GM23338 (cell line): ENCODE measurements at regions not wholly inside any gene's neighbourhood (a gene's known extent, or its start where the extent isn't known, plus 50 kb on each side); places are given as distances from the start of the nearest gene placed in this dataset.

Experiments
- ATAC-seq: fragments of 200-7000 bp; cut with Tn5 transposase; 3 replicates; pipeline ENCODE4 v1.9.1; 2020
- DNase-seq: peaks from one replicate; pipeline ENCODE4 v3.0.0-alpha.2; 2015; ENCODE audit warnings: low spot score
- H2AFZ ChIP-seq: fragments of 200-600 bp; sonication (generic); 2 replicates; pipeline ENCODE4 v1.8.0; 2016; ENCODE audit warnings: antibody characterized with exemption, mild to moderate bottlenecking, moderate library complexity
- H3F3A ChIP-seq: fragments of 200-600 bp; sonication (generic); replicated peaks from 2 replicates; pipeline ENCODE4 v1.8.0; 2017; ENCODE audit warnings: antibody characterized with exemption, mixed run types, low read depth
- H3K27ac ChIP-seq: fragments of 200-600 bp; sonication (generic); 2 replicates; pipeline ENCODE4 v1.6.1; 2016; ENCODE audit warnings: low read depth
- H3K27me3 ChIP-seq: fragments of 200-600 bp; sonication (generic); 2 replicates; pipeline ENCODE4 v1.8.0; 2016; ENCODE audit warnings: mild to moderate bottlenecking, mixed run types, moderate library complexity; ENCODE audit not compliant: insufficient read depth
- H3K36me3 ChIP-seq: fragments of 200-600 bp; sonication (generic); 2 replicates; pipeline ENCODE4 v1.8.0; 2016; ENCODE audit warnings: mild to moderate bottlenecking; ENCODE audit not compliant: insufficient read depth
- H3K4me1 ChIP-seq: fragments of 200-600 bp; sonication (generic); 2 replicates; pipeline ENCODE4 v1.8.0; 2016; ENCODE audit warnings: mild to moderate bottlenecking, moderate library complexity; ENCODE audit not compliant: insufficient read depth
- H3K4me2 ChIP-seq: fragments of 200-600 bp; sonication (generic); 2 replicates; pipeline ENCODE4 v1.7.1; 2017; ENCODE audit warnings: mixed run types
- H3K4me3 ChIP-seq: fragments of 200-600 bp; sonication (generic); 2 replicates; pipeline ENCODE4 v1.6.1; 2016; ENCODE audit warnings: mixed run types
- H3K79me2 ChIP-seq: fragments of 200-600 bp; sonication (generic); replicated peaks from 2 replicates; pipeline ENCODE4 v1.8.0; 2017; ENCODE audit warnings: mild to moderate bottlenecking; ENCODE audit not compliant: insufficient read depth
- H3K9me2 ChIP-seq: fragments of 200-600 bp; sonication (generic); 2 replicates; pipeline ENCODE4 v1.8.0; 2017; ENCODE audit not compliant: insufficient read depth
- H4K20me1 ChIP-seq: fragments of 200-600 bp; sonication (generic); replicated peaks from 2 replicates; pipeline ENCODE4 v1.8.0; 2017; ENCODE audit warnings: mild to moderate bottlenecking; ENCODE audit not compliant: insufficient read depth
- H3K27ac Mint-ChIP-seq: 2 replicates; pipeline ENCODE4 v1.8.0; 2020; ENCODE audit warnings: inconsistent platforms, mild to moderate bottlenecking, moderate library complexity, mixed read lengths
- H3K27me3 Mint-ChIP-seq: 3 replicates; pipeline ENCODE4 v1.8.0; 2022; ENCODE audit warnings: low read depth, mild to moderate bottlenecking, moderate library complexity, mixed read lengths, inconsistent platforms; ENCODE audit not compliant: insufficient read depth, poor library complexity
- H3K36me3 Mint-ChIP-seq: 3 replicates; pipeline ENCODE4 v1.8.0; 2021; ENCODE audit warnings: low read depth, mild to moderate bottlenecking, inconsistent platforms, moderate library complexity, mixed read lengths
- H3K4me1 Mint-ChIP-seq: 3 replicates; pipeline ENCODE4 v1.8.0; 2020; ENCODE audit warnings: mild to moderate bottlenecking, inconsistent platforms, mixed read lengths
- H3K4me3 Mint-ChIP-seq: 3 replicates; pipeline ENCODE4 v1.8.0; 2021; ENCODE audit warnings: moderate library complexity, mild to moderate bottlenecking, inconsistent platforms, mixed read lengths
- H3K9me3 Mint-ChIP-seq: 3 replicates; pipeline ENCODE4 v1.8.0; 2020; ENCODE audit warnings: moderate library complexity, mild to moderate bottlenecking, inconsistent platforms, mixed read lengths
- EZH2 ChIP-seq: fragments of 200-600 bp; sonication (generic); IDR thresholded peaks from one replicate; pipeline ENCODE4 v1.8.0; 2017; ENCODE audit warnings: antibody characterized with exemption, mild to moderate bottlenecking, low read depth; ENCODE audit not compliant: unreplicated experiment
- EZH2phosphoT487 ChIP-seq: fragments of 200-600 bp; sonication (generic); IDR thresholded peaks from one replicate; pipeline ENCODE4 v1.8.1; 2018; ENCODE audit warnings: antibody characterized with exemption; ENCODE audit not compliant: unreplicated experiment
- JUNB ChIP-seq: IDR thresholded peaks from one replicate; pipeline ENCODE4 v1.6.1; 2016; ENCODE audit warnings: antibody characterized with exemption; ENCODE audit not compliant: unreplicated experiment
- POLR2AphosphoS5 ChIP-seq: IDR thresholded peaks from 2 replicates; pipeline ENCODE4 v1.6.1; 2016; ENCODE audit warnings: antibody characterized with exemption, low read depth
- STAT1 ChIP-seq: IDR thresholded peaks from one replicate; pipeline ENCODE4 v1.6.1; 2016; ENCODE audit warnings: antibody characterized with exemption; ENCODE audit not compliant: unreplicated experiment
- ZNF114 ChIP-seq: fragments of 250-450 bp; sonication (Bioruptor Pico); IDR thresholded peaks from 2 replicates; pipeline ENCODE4 v1.5.0; 2020; ENCODE audit warnings: mild to moderate bottlenecking, moderate library complexity
- TF ChIP-seq, protein P1 (sequence below): fragments of 250-450 bp; sonication (Bioruptor Pico); IDR thresholded peaks from 2 replicates; pipeline ENCODE4 v1.5.0; 2020; ENCODE audit warnings: mild to moderate bottlenecking, moderate library complexity
- TF ChIP-seq, protein P2 (sequence below): IDR thresholded peaks from one replicate; pipeline ENCODE4 v1.6.1; 2018; ENCODE audit warnings: antibody characterized with exemption; ENCODE audit not compliant: unreplicated experiment
- TF ChIP-seq, protein P3 (sequence below): IDR thresholded peaks from 2 replicates; pipeline ENCODE4 v1.6.1; 2016; ENCODE audit warnings: antibody characterized with exemption
- TF ChIP-seq, protein P4 (sequence below), 2 experiments: fragments of 200-600 bp in 1 of 2; sonication (generic) in 1 of 2; conservative IDR thresholded peaks; 2 replicates each; pipeline versions ENCODE4 v1.5.1 to v1.6.1; 2016 to 2017; ENCODE audit warnings: antibody characterized with exemption in 2 of 2, low read depth in 2 of 2, mild to moderate bottlenecking in 2 of 2, moderate library complexity in 1 of 2

DNA sequence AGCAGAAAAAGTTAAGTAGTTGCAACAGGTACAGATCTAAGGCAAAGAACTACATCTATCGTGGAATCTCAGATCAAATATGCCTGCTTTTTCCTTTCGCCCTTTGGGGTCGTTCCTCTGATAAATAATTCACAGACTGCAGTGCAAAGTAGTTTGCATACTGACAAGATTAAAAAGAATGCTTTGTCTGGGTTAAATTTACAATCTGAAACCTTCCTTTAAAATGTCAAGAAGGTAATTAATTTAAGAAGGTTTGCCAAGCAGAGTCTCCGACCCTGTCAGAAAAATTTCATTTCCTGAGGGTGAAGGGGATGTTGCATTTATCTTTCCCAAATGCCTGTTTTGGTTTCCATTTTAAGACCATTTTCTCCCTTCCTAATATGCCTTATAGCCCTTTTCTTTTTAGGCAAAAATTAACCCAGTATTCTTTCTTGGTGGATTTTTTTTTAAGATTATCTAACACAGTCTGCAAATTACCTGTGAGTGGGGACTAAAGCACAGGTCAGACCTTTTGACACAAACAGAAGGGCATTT is 406.9 kb downstream of the LRIG3 start:
- Mint-ChIP-seq H3K27ac (no peak overlapping the region), H3K4me1 (peaks cover 9% of the 10 kb centered on the region; the same call in 2 of the 3 replicates), H3K9me3 (peaks cover 27% of the 10 kb centered on the region), H3K36me3 (peaks cover 15% of the 10 kb centered on the region), H3K4me3 (no peak overlapping the region), H3K27me3 (peaks cover 1% of the 10 kb centered on the region)
- Histone ChIP-seq H2AFZ (no peak overlapping the region), H4K20me1 (no peaks in the 10 kb centered on the region), H3K4me2 (no peak overlapping the region), H3K4me3 (no peak overlapping the region), H3F3A (no peaks in the 10 kb centered on the region), H3K27ac (no peak overlapping the region), H3K79me2 (no peaks in the 10 kb centered on the region), H3K9me2 (peaks cover 8% of the 10 kb centered on the region; the same call in 1 of the 2 replicates), H3K36me3 (peaks cover 7% of the 10 kb centered on the region; the same call in 1 of the 2 replicates), H3K4me1 (peaks cover 4% of the 10 kb centered on the region; the same call in 1 of the 2 replicates), H3K27me3 (no peaks in the 10 kb centered on the region)
- ATAC-seq (no peak), DNase-seq (no peak)
- TF ChIP-seq, protein P1, sequence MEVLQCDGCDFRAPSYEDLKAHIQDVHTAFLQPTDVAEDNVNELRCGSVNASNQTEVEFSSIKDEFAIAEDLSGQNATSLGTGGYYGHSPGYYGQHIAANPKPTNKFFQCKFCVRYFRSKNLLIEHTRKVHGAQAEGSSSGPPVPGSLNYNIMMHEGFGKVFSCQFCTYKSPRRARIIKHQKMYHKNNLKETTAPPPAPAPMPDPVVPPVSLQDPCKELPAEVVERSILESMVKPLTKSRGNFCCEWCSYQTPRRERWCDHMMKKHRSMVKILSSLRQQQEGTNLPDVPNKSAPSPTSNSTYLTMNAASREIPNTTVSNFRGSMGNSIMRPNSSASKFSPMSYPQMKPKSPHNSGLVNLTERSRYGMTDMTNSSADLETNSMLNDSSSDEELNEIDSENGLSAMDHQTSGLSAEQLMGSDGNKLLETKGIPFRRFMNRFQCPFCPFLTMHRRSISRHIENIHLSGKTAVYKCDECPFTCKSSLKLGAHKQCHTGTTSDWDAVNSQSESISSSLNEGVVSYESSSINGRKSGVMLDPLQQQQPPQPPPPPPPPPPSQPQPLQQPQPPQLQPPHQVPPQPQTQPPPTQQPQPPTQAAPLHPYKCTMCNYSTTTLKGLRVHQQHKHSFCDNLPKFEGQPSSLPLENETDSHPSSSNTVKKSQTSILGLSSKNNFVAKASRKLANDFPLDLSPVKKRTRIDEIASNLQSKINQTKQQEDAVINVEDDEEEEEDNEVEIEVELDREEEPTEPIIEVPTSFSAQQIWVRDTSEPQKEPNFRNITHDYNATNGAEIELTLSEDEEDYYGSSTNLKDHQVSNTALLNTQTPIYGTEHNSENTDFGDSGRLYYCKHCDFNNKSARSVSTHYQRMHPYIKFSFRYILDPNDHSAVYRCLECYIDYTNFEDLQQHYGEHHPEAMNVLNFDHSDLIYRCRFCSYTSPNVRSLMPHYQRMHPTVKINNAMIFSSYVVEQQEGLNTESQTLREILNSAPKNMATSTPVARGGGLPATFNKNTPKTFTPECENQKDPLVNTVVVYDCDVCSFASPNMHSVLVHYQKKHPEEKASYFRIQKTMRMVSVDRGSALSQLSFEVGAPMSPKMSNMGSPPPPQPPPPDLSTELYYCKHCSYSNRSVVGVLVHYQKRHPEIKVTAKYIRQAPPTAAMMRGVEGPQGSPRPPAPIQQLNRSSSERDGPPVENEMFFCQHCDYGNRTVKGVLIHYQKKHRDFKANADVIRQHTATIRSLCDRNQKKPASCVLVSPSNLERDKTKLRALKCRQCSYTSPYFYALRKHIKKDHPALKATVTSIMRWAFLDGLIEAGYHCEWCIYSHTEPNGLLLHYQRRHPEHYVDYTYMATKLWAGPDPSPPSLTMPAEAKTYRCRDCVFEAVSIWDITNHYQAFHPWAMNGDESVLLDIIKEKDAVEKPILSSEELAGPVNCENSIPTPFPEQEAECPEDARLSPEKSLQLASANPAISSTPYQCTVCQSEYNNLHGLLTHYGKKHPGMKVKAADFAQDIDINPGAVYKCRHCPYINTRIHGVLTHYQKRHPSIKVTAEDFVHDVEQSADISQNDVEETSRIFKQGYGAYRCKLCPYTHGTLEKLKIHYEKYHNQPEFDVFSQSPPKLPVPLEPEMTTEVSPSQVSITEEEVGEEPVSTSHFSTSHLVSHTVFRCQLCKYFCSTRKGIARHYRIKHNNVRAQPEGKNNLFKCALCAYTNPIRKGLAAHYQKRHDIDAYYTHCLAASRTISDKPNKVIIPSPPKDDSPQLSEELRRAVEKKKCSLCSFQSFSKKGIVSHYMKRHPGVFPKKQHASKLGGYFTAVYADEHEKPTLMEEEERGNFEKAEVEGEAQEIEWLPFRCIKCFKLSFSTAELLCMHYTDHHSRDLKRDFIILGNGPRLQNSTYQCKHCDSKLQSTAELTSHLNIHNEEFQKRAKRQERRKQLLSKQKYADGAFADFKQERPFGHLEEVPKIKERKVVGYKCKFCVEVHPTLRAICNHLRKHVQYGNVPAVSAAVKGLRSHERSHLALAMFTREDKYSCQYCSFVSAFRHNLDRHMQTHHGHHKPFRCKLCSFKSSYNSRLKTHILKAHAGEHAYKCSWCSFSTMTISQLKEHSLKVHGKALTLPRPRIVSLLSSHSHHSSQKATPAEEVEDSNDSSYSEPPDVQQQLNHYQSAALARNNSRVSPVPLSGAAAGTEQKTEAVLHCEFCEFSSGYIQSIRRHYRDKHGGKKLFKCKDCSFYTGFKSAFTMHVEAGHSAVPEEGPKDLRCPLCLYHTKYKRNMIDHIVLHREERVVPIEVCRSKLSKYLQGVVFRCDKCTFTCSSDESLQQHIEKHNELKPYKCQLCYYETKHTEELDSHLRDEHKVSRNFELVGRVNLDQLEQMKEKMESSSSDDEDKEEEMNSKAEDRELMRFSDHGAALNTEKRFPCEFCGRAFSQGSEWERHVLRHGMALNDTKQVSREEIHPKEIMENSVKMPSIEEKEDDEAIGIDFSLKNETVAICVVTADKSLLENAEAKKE (CRISPR knock-in tag), result no peak
- TF ChIP-seq, protein P2, sequence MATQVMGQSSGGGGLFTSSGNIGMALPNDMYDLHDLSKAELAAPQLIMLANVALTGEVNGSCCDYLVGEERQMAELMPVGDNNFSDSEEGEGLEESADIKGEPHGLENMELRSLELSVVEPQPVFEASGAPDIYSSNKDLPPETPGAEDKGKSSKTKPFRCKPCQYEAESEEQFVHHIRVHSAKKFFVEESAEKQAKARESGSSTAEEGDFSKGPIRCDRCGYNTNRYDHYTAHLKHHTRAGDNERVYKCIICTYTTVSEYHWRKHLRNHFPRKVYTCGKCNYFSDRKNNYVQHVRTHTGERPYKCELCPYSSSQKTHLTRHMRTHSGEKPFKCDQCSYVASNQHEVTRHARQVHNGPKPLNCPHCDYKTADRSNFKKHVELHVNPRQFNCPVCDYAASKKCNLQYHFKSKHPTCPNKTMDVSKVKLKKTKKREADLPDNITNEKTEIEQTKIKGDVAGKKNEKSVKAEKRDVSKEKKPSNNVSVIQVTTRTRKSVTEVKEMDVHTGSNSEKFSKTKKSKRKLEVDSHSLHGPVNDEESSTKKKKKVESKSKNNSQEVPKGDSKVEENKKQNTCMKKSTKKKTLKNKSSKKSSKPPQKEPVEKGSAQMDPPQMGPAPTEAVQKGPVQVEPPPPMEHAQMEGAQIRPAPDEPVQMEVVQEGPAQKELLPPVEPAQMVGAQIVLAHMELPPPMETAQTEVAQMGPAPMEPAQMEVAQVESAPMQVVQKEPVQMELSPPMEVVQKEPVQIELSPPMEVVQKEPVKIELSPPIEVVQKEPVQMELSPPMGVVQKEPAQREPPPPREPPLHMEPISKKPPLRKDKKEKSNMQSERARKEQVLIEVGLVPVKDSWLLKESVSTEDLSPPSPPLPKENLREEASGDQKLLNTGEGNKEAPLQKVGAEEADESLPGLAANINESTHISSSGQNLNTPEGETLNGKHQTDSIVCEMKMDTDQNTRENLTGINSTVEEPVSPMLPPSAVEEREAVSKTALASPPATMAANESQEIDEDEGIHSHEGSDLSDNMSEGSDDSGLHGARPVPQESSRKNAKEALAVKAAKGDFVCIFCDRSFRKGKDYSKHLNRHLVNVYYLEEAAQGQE, result no peak
- TF ChIP-seq STAT1 (no peak), EZH2phosphoT487 (no peak), ZNF114 (CRISPR knock-in tag) (no peak), EZH2 (no peak), JUNB (no peak), POLR2AphosphoS5 (no peak)
- TF ChIP-seq, protein P3, sequence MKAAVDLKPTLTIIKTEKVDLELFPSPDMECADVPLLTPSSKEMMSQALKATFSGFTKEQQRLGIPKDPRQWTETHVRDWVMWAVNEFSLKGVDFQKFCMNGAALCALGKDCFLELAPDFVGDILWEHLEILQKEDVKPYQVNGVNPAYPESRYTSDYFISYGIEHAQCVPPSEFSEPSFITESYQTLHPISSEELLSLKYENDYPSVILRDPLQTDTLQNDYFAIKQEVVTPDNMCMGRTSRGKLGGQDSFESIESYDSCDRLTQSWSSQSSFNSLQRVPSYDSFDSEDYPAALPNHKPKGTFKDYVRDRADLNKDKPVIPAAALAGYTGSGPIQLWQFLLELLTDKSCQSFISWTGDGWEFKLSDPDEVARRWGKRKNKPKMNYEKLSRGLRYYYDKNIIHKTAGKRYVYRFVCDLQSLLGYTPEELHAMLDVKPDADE, result no peak
- TF ChIP-seq, protein P4, sequence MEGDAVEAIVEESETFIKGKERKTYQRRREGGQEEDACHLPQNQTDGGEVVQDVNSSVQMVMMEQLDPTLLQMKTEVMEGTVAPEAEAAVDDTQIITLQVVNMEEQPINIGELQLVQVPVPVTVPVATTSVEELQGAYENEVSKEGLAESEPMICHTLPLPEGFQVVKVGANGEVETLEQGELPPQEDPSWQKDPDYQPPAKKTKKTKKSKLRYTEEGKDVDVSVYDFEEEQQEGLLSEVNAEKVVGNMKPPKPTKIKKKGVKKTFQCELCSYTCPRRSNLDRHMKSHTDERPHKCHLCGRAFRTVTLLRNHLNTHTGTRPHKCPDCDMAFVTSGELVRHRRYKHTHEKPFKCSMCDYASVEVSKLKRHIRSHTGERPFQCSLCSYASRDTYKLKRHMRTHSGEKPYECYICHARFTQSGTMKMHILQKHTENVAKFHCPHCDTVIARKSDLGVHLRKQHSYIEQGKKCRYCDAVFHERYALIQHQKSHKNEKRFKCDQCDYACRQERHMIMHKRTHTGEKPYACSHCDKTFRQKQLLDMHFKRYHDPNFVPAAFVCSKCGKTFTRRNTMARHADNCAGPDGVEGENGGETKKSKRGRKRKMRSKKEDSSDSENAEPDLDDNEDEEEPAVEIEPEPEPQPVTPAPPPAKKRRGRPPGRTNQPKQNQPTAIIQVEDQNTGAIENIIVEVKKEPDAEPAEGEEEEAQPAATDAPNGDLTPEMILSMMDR (conservative IDR thresholded peaks at IDR 0.05; ENCODE audit: low read depth in 2 of 2), result no peak
